SU-DHL-6 (cell line): ENCODE measurements at regions not wholly inside any gene's neighbourhood (a gene's known extent, or its start where the extent isn't known, plus 50 kb on each side); places are given as distances from the start of the nearest gene placed in this dataset.

Experiments used
- H2AFZ ChIP-seq: fragments of 200-600 bp; sonication (generic); 2 replicates; pipeline ENCODE4 v1.6.1; 2014; ENCODE audit warnings: low read depth, mild to moderate bottlenecking, moderate library complexity, mixed read lengths, antibody characterized with exemption, low read length; ENCODE audit not compliant: severe bottlenecking
- H3F3A ChIP-seq: fragments of 200-600 bp; shearing (Covaris generic); 2 replicates; pipeline ENCODE4 v1.6.0; 2016; ENCODE audit warnings: antibody characterized with exemption, mild to moderate bottlenecking; ENCODE audit not compliant: insufficient read depth
- H3K27ac ChIP-seq: fragments of 200-600 bp; sonication (generic); 2 replicates; pipeline ENCODE4 v1.5.1; 2016; ENCODE audit warnings: low read depth, mild to moderate bottlenecking, low read length, moderate library complexity, mixed read lengths
- H3K27me3 ChIP-seq: fragments of 200-600 bp; sonication (generic), shearing (Covaris generic); 2 replicates; pipeline ENCODE4 v1.6.0; 2014; ENCODE audit warnings: mild to moderate bottlenecking, low read length
- H3K36me3 ChIP-seq: fragments of 200-600 bp; sonication (generic); 2 replicates; pipeline ENCODE4 v1.6.1; 2014; ENCODE audit warnings: mild to moderate bottlenecking, low read length, mixed read lengths
- H3K4me2 ChIP-seq: fragments of 300-600, 200-600 bp; shearing (Covaris generic), sonication (generic); 2 replicates; pipeline ENCODE4 v1.6.0; 2014; ENCODE audit warnings: low read length, low read depth, mild to moderate bottlenecking; ENCODE audit not compliant: poor library complexity, severe bottlenecking
- H3K4me3 ChIP-seq: fragments of 200-600 bp; sonication (generic); 2 replicates; pipeline ENCODE4 v1.5.1; 2014; ENCODE audit warnings: antibody characterized with exemption, low read length, mild to moderate bottlenecking, mixed read lengths; ENCODE audit not compliant: insufficient read depth, poor library complexity, severe bottlenecking
- H3K79me2 ChIP-seq: fragments of 200-600 bp; sonication (generic); 2 replicates; pipeline ENCODE4 v1.6.1; 2014; ENCODE audit warnings: mild to moderate bottlenecking, low read length, moderate library complexity; ENCODE audit not compliant: insufficient read depth
- H3K9ac ChIP-seq: fragments of 200-600 bp; sonication (generic); 2 replicates; pipeline ENCODE4 v1.7.0; 2014; ENCODE audit warnings: mild to moderate bottlenecking, low read length
- H3K9me2 ChIP-seq: fragments of 200-600 bp; sonication (generic); replicated peaks from 2 replicates; pipeline ENCODE4 v1.6.1; 2014; ENCODE audit warnings: low read length; ENCODE audit not compliant: insufficient read depth
- H3K9me3 ChIP-seq: fragments of 200-600 bp; sonication (generic); 2 replicates; pipeline ENCODE4 v1.6.1; 2014; ENCODE audit warnings: low read length, mixed read lengths; ENCODE audit not compliant: insufficient read depth
- H4K20me1 ChIP-seq: fragments of 200-600 bp; sonication (generic); 2 replicates; pipeline ENCODE4 v1.6.1; 2014; ENCODE audit warnings: low read depth, mild to moderate bottlenecking, antibody characterized with exemption, low read length, moderate library complexity, mixed read lengths
- EZH2phosphoT487 ChIP-seq: fragments of 200-600 bp; sonication (generic), shearing (Covaris generic); conservative IDR thresholded peaks from 2 replicates; pipeline ENCODE4 v1.6.1; 2018; ENCODE audit warnings: mild to moderate bottlenecking, antibody characterized with exemption, low read length, moderate library complexity, mixed read lengths
- TF ChIP-seq, protein P1 (sequence below): fragments of 200-600 bp; sonication (generic); IDR thresholded peaks from one replicate; pipeline ENCODE4 v1.5.1; 2017; ENCODE audit warnings: antibody characterized with exemption, mild to moderate bottlenecking, low read length, moderate library complexity; ENCODE audit not compliant: insufficient read depth, poor library complexity, severe bottlenecking

DNA sequence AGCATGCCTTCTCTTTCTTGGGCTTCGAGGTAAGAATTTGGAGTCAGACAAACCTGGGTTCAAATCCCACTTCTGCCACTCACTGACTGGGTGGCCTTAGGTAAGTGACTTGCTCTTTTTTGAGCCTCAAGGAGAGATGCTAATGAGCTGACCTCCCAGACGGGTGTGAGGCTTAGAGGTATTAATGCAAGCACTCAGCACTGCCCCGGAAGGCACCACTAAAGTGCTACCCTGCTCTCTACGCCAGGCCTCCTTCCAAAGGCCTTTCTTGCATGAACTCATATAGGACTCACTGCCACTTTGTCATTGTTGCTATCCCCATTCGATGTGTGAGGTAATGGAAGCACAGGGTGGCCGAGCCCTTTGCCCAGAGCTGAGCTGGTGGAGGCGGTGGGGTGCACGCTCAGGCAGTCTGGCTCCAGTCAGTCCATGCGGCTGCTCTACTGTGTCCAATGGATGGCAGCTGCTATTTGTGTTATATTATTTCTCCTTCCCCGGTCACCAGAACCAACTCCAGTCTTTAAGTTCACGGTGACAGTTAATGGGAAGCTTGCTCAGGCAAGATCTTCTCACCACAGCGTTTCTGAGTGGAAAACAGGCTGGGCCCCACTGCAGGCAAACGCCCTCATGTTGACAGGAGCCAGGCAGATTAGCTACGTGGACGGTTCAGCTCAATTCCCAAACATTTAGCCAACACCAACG is 55.2 kb upstream of the MLN start:
- H3K9me2 ChIP-seq: no peaks in the 10 kb centered on the region
- no peak overlapping the region for H3K27ac ChIP-seq

DNA sequence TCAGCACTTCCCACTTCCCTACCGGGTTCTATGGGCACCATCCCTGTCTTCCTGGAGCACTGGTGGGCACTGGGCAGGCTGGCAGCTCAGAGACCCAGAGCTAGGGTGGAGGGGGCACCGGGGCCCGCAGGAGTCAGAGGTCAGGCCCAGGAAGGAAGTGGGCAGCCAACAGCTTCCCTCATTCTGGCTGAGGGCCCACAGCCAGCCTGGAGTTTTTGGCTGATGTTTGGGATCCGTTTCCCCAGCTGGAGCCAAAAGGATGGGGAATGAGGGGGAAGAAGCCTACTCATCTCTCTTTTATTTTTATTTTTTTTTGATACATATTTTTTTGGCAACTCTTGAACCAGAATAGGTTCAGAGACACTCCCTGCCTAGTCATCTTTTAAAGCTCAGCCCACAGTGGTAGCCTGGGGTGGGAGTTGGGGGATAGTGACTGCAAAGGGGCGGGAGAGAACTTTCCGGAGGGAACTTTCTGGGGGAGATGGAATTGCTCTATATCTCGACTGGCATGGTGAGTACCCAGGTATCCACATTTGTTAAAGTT is 54.2 kb upstream of the MLN start:
- Histone ChIP-seq H3K4me3 (no peak overlapping the region), H3F3A (no peaks in the 10 kb centered on the region), H4K20me1 (no peaks in the 10 kb centered on the region), H3K4me2 (no peak overlapping the region), H3K79me2 (no peaks in the 10 kb centered on the region), H3K9me2 (no peaks in the 10 kb centered on the region), H3K27ac (no peak overlapping the region), H2AFZ (no peak overlapping the region), H3K9ac (no peak overlapping the region), H3K36me3 (no peaks in the 10 kb centered on the region), H3K27me3 (no peaks in the 10 kb centered on the region), H3K9me3 (no peaks in the 10 kb centered on the region)
- no peak for TF ChIP-seq EZH2phosphoT487
- TF ChIP-seq, protein P1, sequence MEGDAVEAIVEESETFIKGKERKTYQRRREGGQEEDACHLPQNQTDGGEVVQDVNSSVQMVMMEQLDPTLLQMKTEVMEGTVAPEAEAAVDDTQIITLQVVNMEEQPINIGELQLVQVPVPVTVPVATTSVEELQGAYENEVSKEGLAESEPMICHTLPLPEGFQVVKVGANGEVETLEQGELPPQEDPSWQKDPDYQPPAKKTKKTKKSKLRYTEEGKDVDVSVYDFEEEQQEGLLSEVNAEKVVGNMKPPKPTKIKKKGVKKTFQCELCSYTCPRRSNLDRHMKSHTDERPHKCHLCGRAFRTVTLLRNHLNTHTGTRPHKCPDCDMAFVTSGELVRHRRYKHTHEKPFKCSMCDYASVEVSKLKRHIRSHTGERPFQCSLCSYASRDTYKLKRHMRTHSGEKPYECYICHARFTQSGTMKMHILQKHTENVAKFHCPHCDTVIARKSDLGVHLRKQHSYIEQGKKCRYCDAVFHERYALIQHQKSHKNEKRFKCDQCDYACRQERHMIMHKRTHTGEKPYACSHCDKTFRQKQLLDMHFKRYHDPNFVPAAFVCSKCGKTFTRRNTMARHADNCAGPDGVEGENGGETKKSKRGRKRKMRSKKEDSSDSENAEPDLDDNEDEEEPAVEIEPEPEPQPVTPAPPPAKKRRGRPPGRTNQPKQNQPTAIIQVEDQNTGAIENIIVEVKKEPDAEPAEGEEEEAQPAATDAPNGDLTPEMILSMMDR: no peak

More for the DNA sequence above, 55.2 kb upstream of the MLN start:
- H3F3A ChIP-seq: no peaks in the 10 kb centered on the region
- H3K36me3 ChIP-seq: no peaks in the 10 kb centered on the region
- H3K9ac ChIP-seq: no peak overlapping the region
- H3K79me2 ChIP-seq: no peaks in the 10 kb centered on the region
- no peak overlapping the region for H3K4me2 ChIP-seq
- H2AFZ ChIP-seq: no peak overlapping the region
- no peaks in the 10 kb centered on the region for H3K27me3 ChIP-seq
- H3K4me3 ChIP-seq: no peak overlapping the region
- H3K9me3 ChIP-seq: no peaks in the 10 kb centered on the region
- no peaks in the 10 kb centered on the region for H4K20me1 ChIP-seq
- no peak for TF ChIP-seq EZH2phosphoT487
- TF ChIP-seq, protein P1: no peak

DNA sequence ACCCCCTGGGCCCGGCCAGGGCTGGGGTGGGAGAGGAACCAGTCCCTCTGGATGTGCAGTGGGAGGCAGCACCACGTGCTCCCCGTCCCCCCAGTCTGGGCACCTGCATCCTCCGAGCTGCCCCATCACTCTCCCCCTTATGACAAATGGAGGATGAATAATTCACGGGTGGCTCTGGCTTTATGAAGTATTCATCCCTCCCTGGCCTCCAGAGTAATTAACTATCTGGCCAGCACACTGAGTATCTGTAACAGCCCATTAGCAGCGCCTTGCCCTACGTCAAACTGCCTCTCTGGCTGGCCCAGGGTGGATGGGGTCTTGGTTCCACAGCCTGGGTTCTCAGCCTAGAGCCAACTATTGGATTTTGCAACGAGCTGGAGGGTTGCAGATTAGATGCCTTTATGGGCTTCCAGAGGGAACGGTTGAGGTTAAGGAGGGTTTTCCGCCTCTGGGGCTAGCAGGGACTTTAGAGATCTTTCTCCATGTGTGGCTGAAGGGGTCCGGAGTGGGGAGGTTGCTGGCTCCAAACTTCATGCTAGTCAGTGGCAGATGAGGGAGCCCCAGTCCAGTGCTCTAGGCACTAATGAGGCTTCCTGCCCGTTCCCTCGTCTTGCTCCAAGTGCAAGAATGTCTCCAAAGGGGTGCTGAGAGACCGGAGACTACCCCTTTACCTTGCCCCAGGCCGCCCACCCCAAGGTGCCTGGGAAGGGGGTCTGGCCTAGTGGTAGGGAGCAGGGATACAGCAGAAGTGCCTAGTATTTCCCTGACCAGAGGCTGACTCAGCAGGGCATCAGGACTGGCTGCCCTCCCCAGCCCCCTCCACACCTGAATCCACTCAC is 53.5 kb upstream of the MLN start:
- H3K27me3 ChIP-seq: no peaks in the 10 kb centered on the region
- no peak overlapping the region for H3K27ac ChIP-seq
- no peaks in the 10 kb centered on the region for H3K36me3 ChIP-seq
- no peak overlapping the region for H2AFZ ChIP-seq
- no peaks in the 10 kb centered on the region for H3K9me3 ChIP-seq
- no peaks in the 10 kb centered on the region for H3F3A ChIP-seq
- H3K4me2 ChIP-seq: no peak overlapping the region
- no peaks in the 10 kb centered on the region for H4K20me1 ChIP-seq
- no peak for TF ChIP-seq EZH2phosphoT487
- TF ChIP-seq, protein P1: no peak
- no peaks in the 10 kb centered on the region for H3K9me2 ChIP-seq
- no peak overlapping the region for H3K9ac ChIP-seq
- no peak overlapping the region for H3K4me3 ChIP-seq
- no peaks in the 10 kb centered on the region for H3K79me2 ChIP-seq
